ENCODE measurements at regions not wholly inside any gene's neighbourhood (a gene's known extent, or its start where the extent isn't known, plus 50 kb on each side); places are given as distances from the start of the nearest gene placed in this dataset.

GRCh38 chr11:131135611-131136010 is 219.3 kb upstream of the SNX19 start:
- H3K27me3 Mint-ChIP-seq = peaks cover 6% of the 10 kb centered on the region
- no peak overlapping the region for H3K27ac Mint-ChIP-seq
- no peaks in the 10 kb centered on the region for H3K4me1 Mint-ChIP-seq
- H3K4me3 Mint-ChIP-seq = no peak overlapping the region
- H3K36me3 Mint-ChIP-seq = no peaks in the 10 kb centered on the region
- H3K9me3 Mint-ChIP-seq = no peaks in the 10 kb centered on the region

GRCh38 chr11:131136486-131136885 is 220.2 kb upstream of the SNX19 start:
- Mint-ChIP-seq H3K4me1 (no peaks in the 10 kb centered on the region), H3K27me3 (peaks cover 6% of the 10 kb centered on the region)

GRCh38 chr11:131137046-131137445 is 220.8 kb upstream of the SNX19 start:
- H3K4me1 Mint-ChIP-seq = no peaks in the 10 kb centered on the region
- H3K4me3 Mint-ChIP-seq = no peak overlapping the region
- no peaks in the 10 kb centered on the region for H3K9me3 Mint-ChIP-seq

More at GRCh38 chr11:131136486-131136885, 220.2 kb upstream of the SNX19 start:
- Mint-ChIP-seq H3K36me3 (no peaks in the 10 kb centered on the region), H3K4me3 (no peak overlapping the region), H3K27ac (no peak overlapping the region), H3K9me3 (no peaks in the 10 kb centered on the region)

GRCh38 chr11:131138731-131139130 is 222.5 kb upstream of the SNX19 start:
- no peak overlapping the region for H3K27ac Mint-ChIP-seq
- no peak overlapping the region for H3K4me3 Mint-ChIP-seq
- H3K4me1 Mint-ChIP-seq = no peaks in the 10 kb centered on the region
- H3K27me3 Mint-ChIP-seq = peaks cover 6% of the 10 kb centered on the region
- no peaks in the 10 kb centered on the region for H3K36me3 Mint-ChIP-seq
- H3K9me3 Mint-ChIP-seq = no peaks in the 10 kb centered on the region

More at GRCh38 chr11:131137046-131137445, 220.8 kb upstream of the SNX19 start:
- H3K27ac Mint-ChIP-seq = no peak overlapping the region
- H3K27me3 Mint-ChIP-seq = peaks cover 6% of the 10 kb centered on the region
- H3K36me3 Mint-ChIP-seq = no peaks in the 10 kb centered on the region

GRCh38 chr11:131145791-131146190 is 224.6 kb upstream of the NTM start:
- H3K36me3 Mint-ChIP-seq = no peaks in the 10 kb centered on the region
- no peaks in the 10 kb centered on the region for H3K4me1 Mint-ChIP-seq
- H3K4me3 Mint-ChIP-seq = no peak overlapping the region
- peaks cover 3% of the 10 kb centered on the region for H3K27me3 Mint-ChIP-seq
- no peak overlapping the region for H3K27ac Mint-ChIP-seq
- H3K9me3 Mint-ChIP-seq = peaks cover 4% of the 10 kb centered on the region

GRCh38 chr11:131146827-131147490 is 223.5 kb upstream of the NTM start:
- Mint-ChIP-seq H3K36me3 (no peaks in the 10 kb centered on the region), H3K4me3 (no peak overlapping the region), H3K4me1 (no peaks in the 10 kb centered on the region)

GRCh38 chr11:131154351-131154750 is 216.1 kb upstream of the NTM start:
- Mint-ChIP-seq H3K4me3 (no peak overlapping the region), H3K36me3 (no peaks in the 10 kb centered on the region), H3K27ac (no peak overlapping the region), H3K27me3 (peaks cover 2% of the 10 kb centered on the region), H3K4me1 (no peaks in the 10 kb centered on the region), H3K9me3 (no peaks in the 10 kb centered on the region)

More at GRCh38 chr11:131146827-131147490, 223.5 kb upstream of the NTM start:
- H3K27me3 Mint-ChIP-seq = peaks cover 6% of the 10 kb centered on the region
- H3K9me3 Mint-ChIP-seq = peaks cover 4% of the 10 kb centered on the region
- H3K27ac Mint-ChIP-seq = no peak overlapping the region

- Mint-ChIP-seq H3K27me3 (no peaks in the 10 kb centered on the region), H3K36me3 (no peaks in the 10 kb centered on the region), H3K4me1 (no peaks in the 10 kb centered on the region), H3K4me3 (no peak overlapping the region), H3K9me3 (no peaks in the 10 kb centered on the region), H3K27ac (no peak overlapping the region)
Measured at GRCh38 chr11:131157678-131158077, 212.7 kb upstream of the NTM start.

- Mint-ChIP-seq H3K27ac (no peak overlapping the region), H3K4me3 (no peak overlapping the region), H3K4me1 (no peaks in the 10 kb centered on the region), H3K36me3 (no peaks in the 10 kb centered on the region), H3K9me3 (no peaks in the 10 kb centered on the region), H3K27me3 (no peaks in the 10 kb centered on the region)
Measured at GRCh38 chr11:131160846-131161245, 209.6 kb upstream of the NTM start.

- no peak overlapping the region for H3K27ac Mint-ChIP-seq
- no peaks in the 10 kb centered on the region for H3K4me1 Mint-ChIP-seq
- no peaks in the 10 kb centered on the region for H3K9me3 Mint-ChIP-seq
- no peak overlapping the region for H3K4me3 Mint-ChIP-seq
- H3K27me3 Mint-ChIP-seq = no peaks in the 10 kb centered on the region
- H3K36me3 Mint-ChIP-seq = no peaks in the 10 kb centered on the region
Measured at GRCh38 chr11:131163613-131164012, 206.8 kb upstream of the NTM start.

- no peak overlapping the region for H3K4me3 Mint-ChIP-seq
- H3K27me3 Mint-ChIP-seq = no peaks in the 10 kb centered on the region
- no peaks in the 10 kb centered on the region for H3K4me1 Mint-ChIP-seq
- no peaks in the 10 kb centered on the region for H3K36me3 Mint-ChIP-seq
- no peak overlapping the region for H3K27ac Mint-ChIP-seq
- H3K9me3 Mint-ChIP-seq = no peaks in the 10 kb centered on the region
Measured at GRCh38 chr11:131165036-131165435, 205.4 kb upstream of the NTM start.

- no peaks in the 10 kb centered on the region for H3K4me1 Mint-ChIP-seq
- H3K27ac Mint-ChIP-seq = no peak overlapping the region
- H3K27me3 Mint-ChIP-seq = no peaks in the 10 kb centered on the region
- H3K36me3 Mint-ChIP-seq = no peaks in the 10 kb centered on the region
- H3K9me3 Mint-ChIP-seq = no peaks in the 10 kb centered on the region
- no peak overlapping the region for H3K4me3 Mint-ChIP-seq
Measured at GRCh38 chr11:131168839-131169713, 201.3 kb upstream of the NTM start.

- no peak overlapping the region for H3K4me3 Mint-ChIP-seq
- peaks cover 5% of the 10 kb centered on the region for H3K9me3 Mint-ChIP-seq
- no peaks in the 10 kb centered on the region for H3K27me3 Mint-ChIP-seq
- H3K36me3 Mint-ChIP-seq = no peaks in the 10 kb centered on the region
- no peaks in the 10 kb centered on the region for H3K4me1 Mint-ChIP-seq
- no peak overlapping the region for H3K27ac Mint-ChIP-seq
Measured at GRCh38 chr11:131172011-131172410, 198.4 kb upstream of the NTM start.

GRCh38 chr11:131178020-131178419 is 192.4 kb upstream of the NTM start:
- Mint-ChIP-seq H3K27ac (no peak overlapping the region), H3K4me3 (no peak overlapping the region), H3K9me3 (peaks cover 5% of the 10 kb centered on the region), H3K27me3 (no peaks in the 10 kb centered on the region), H3K36me3 (no peaks in the 10 kb centered on the region), H3K4me1 (no peaks in the 10 kb centered on the region)

GRCh38 chr11:131178596-131178995 is 191.8 kb upstream of the NTM start:
- Mint-ChIP-seq H3K27ac (no peak overlapping the region), H3K4me1 (no peaks in the 10 kb centered on the region), H3K36me3 (no peaks in the 10 kb centered on the region), H3K4me3 (no peak overlapping the region), H3K9me3 (peaks cover 5% of the 10 kb centered on the region), H3K27me3 (no peaks in the 10 kb centered on the region)

GRCh38 chr11:131179836-131180235 is 190.6 kb upstream of the NTM start:
- Mint-ChIP-seq H3K27ac (no peak overlapping the region), H3K4me1 (no peaks in the 10 kb centered on the region), H3K4me3 (no peak overlapping the region), H3K9me3 (peaks cover 5% of the 10 kb centered on the region), H3K36me3 (no peaks in the 10 kb centered on the region), H3K27me3 (no peaks in the 10 kb centered on the region)

Measured in activated naive CD4-positive, alpha-beta T cell treated with anti-CD3 and anti-CD28 coated beads, Interleukin-2, amount 50 U/mL, for 24 hours (primary cell).